OCI-M2 (cell line): ENCODE measurements at regions not wholly inside any gene's neighbourhood (a gene's known extent, or its start where the extent isn't known, plus 50 kb on each side); places are given as distances from the start of the nearest gene placed in this dataset.

Experiments
- DNase-seq: peaks from one replicate; lab custom pipeline; 2025; ENCODE audit not compliant: unreplicated experiment; lab: John Stamatoyannopoulos, UW

DNA sequence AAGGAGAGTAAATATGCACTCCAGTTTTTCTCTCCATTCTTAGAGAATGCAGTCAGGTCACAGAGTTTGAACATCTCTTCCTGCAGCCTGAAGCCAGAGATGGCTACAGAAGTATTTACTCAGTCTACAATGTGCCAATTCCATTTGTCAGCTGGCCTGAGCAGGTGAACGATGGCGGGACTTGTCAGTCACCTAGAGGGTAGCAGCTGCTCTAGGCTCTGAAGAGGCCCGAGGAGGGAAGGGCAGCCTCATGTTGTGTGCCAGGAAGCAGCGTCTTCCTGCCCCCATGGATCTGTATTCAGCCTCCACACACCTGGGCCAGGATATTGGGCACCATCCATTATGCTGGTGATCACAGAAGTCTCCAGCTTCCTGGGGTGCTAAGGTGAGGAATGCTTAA, 316.7 kb upstream of the CHAC2 start:
- DNase-seq, result no peak

DNA sequence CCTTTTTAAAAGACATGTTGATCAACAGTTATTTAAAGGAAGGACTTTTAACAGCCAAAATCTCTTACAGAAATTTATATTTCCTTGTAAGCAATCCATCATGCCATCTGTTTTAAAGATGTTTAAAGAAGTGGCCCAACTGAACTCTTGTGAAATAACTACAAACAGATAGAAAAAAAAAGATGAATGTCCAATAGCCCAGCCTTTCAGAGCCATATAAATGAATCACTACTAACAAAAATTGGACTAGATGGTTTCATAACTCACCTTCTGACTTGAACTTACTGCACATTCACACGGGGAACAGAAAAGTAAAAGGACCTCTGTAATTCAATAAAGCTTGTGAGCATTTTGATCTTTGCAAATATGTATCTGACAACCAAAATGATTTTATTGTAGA, 319.0 kb upstream of the CHAC2 start:
- DNase-seq, result no peak

- no peak for DNase-seq
Observed at GRCh38 chr2:53448086-53448485, 319.5 kb upstream of the CHAC2 start.

GRCh38 chr2:53445383-53446070, 322.1 kb upstream of the CHAC2 start:
- DNase-seq, result no peak

DNA sequence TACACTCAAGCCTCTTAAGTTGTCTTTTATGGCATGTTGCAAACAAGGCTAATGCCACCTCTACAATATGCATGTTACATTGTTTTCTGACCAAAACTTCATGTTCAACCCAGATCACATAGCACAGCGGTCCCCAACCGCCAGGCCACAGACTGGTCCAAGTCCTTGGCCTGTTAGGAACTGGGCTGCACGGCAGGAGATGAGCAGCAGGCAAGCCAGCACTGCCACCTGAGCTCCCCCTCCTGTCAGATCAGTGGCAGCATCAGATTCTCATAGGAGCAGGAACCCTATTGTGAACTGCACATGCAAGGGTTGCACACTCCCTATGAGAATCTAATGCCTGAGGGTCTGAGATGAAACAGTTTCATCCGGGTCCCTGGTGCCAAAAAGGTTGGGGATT, 324.8 kb upstream of the CHAC2 start:
- no peak for DNase-seq

DNA sequence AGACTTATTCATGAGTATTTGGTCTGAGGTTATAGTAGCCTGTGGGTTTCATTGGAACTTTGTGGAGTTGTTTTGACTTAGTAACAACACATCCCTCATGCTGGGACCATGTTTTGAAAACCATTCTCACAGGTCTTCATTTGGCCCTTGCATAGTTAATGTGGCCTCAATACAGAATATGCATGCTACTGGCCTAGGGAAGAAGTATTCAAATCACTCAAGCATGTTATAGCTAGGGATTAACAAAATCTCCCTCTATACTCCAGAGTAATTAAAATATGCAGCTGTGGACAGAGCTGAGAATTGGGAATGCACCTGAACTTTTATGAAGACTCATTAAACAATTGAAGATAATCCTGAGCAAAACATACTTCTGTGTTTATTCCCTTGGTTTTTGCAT, 325.5 kb upstream of the CHAC2 start:
- DNase-seq, result no peak

DNA sequence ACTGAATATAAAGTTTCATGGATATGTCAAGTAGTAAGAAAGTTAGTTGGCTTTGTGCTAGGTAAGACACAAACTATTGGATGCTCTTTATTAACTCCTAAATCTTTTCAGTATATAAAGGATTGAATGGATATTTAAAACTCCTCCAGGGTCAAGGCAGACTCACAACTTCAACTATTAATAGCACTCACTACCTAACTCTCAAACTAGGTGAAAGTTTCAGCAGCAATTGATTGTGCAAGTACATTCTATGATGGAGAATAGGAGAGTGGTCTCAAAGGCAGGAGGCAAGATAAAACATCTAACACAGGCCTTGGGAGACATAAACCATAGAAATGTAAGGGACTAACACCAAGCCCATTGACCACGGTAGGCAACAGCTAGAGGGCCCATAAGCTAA, 328.9 kb upstream of the CHAC2 start:
- no peak for DNase-seq

GRCh38 chr2:53438100-53438499, 329.5 kb upstream of the CHAC2 start:
- DNase-seq, result no peak

GRCh38 chr2:53437371-53437770, 330.2 kb upstream of the CHAC2 start:
- DNase-seq, result no peak

DNA sequence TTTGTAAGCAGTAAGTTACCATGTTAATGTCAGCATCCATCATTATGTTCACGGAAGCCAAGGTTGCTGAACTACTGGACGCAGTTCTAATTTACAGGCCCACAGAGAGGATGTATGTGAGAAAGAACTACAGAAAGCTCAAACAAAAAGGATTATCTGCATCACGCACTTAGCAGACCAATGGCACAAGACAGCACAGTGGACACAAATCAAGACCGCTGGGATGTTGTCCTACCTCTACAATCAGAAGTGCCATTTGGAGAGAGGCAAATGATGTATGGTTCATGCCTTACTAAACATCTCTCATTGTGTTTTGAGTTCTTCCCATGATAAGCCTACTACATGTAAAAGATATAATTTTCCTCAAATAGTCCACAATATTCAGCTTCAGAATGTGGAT, 330.7 kb upstream of the CHAC2 start:
- DNase-seq, result no peak

- DNase-seq, result no peak
Observed at GRCh38 chr2:53435610-53436009, 332.0 kb upstream of the CHAC2 start.

DNA sequence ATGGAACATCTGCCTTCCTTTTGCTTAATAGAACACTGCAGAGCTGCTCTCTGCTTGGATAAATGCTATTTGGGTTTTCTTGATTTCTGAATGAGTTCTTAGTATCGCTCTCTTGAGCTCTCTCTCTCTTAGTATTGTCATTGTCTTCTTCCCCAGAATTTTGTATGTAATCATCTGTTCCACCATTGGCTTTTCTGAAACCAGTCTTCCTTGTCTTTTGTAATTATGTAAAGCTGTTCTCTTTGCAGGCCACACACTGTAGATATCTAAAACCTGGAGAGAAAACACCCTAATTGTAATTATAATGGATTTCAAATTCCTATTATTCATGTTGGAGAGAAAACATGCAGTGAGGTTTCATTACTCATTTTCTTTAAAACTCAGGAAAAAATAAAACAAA, 333.1 kb upstream of the CHAC2 start:
- no peak for DNase-seq

DNA sequence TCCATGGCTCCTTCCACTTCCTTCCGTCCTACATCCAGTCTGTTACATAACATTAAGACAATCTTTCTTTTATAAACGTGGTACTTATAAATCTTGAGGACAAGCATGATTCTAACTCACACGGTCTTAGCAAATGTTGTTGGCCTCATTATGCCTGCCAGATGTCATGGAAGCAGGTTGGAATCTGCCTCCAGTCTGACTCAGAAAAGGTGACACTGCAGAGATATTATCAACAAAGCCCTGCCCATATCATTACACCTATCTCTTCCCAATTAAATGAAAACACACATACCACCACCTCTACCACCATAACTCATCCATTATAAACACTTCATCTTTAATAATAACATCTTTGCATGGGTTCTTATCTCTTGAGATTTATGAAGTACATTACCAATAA, 334.7 kb upstream of the CHAC2 start:
- DNase-seq, result no peak

DNA sequence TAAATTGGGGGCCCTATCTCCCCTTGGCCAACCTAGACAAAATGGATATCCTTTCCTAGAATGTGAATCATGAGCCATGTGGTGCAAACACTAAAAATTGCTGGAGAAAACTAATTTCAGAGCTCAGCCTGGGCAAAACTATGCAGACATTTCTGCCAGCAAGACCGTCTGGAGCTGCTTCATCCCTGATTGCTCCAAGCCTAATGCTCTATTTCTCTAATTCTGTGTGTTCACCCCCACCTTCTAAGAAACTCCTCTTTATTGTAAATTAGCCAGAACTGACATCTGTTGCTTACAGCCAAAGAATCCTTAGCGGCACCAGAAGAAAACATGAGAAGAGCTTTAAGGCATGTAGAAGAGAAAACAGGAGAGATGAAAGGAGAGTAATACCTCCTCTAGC, 337.7 kb upstream of the CHAC2 start:
- DNase-seq, result no peak

GRCh38 chr2:53424902-53425301, 342.7 kb upstream of the CHAC2 start:
- DNase-seq, result no peak

GRCh38 chr2:53423465-53423864, 344.1 kb upstream of the CHAC2 start:
- DNase-seq, result no peak

GRCh38 chr2:53422979-53423378, 344.6 kb upstream of the CHAC2 start:
- DNase-seq, result no peak

- no peak for DNase-seq
Observed at GRCh38 chr2:53417385-53417784, 350.2 kb upstream of the CHAC2 start.

DNA sequence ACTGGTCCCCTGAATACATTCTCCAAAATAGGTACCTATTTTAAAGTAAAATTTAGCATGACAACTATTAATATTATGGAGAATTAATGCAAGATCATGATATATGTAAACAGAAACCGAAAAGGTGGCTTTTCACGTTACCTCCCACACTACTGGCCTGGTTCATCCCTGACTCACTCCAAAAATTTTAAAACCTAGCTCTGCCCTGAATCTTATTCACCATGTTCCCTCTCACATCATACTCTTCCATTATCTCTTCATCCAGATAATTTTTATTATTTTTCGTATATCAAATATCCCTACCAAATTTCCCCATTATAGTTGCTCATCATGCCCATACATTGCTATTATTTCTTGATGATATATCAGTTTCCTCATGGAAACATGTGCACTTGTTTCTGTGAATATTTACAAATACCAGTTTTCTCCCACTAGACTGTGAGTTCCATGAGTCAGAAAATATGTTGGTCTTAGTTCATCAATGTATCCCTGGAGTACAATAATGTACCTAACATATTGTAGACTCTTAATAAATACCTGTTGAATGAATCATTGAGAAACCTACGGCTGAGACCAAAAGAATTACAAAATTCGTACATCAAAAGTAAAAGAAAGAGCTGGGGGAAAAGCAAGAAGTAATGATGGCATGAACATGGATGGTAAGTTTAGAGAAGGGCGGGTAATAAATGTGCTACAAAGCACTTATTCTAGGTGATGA, 360.1 kb upstream of the CHAC2 start:
- DNase-seq, result no peak

DNA sequence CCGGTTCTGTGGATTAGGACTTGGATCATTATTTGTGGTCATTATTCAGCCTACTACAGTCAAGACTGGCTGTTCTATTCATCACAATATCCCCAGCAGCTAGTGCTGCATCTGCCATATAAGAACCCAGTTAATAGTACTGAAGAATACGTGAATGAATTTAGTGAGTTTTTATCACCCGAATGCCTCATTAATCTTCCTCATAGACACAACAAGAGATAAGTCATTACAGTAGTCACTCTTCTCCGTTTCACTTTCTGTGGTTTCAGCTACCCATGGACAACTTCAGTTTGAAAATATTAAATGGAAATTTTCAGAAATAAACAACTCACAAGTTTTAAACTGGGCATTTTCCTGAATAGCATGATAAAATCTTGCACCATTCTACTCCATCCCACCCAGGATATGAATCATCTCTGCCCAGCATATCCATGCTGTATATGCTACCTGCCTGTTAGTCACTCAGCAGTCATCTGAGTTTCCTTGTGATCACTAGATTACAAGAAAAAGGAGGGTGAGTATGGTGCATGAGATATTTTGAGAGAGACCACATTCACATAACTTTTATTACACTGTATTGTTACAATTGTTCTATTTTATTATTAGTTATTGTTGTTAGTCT, 363.7 kb upstream of the CHAC2 start:
- DNase-seq, result no peak

DNA sequence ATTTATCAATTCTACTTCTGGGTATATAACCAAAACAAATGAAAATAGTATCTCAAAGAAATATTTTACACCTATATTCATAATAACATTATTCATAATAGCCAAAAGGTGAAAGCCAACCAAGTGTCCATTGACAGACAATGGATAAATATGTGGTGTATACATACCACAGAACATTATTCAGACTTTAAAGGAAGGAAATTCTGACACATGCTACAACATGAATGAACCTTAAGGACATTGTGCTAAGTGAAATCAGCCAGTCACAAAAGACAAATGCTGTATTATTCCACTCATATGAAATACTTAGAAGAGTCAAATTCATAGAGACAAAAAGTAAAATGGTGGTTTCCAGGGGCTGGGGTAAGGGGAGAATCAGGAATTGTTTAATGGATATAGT, 370.5 kb upstream of the CHAC2 start:
- no peak for DNase-seq

DNA sequence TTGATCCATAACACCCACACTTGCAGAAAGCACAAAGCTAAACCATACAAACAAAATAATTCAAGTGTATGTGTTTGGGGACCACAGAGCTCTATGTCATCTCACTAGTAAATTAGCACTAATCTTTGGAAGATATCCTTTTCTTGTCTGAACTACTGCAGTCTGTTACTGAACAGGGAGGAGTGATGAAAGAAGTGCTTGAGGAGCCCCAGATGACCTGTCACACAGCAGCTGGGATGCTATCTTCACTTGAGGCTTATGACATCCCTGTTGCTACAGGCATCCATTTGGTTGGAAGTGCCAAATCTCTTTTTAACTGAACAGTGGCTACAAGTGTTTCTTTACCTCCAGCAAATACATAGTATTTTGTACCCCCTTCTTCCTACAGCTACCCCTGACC, 386.3 kb upstream of the CHAC2 start:
- no peak for DNase-seq

- DNase-seq, result no peak
Observed at GRCh38 chr2:53379547-53379946, 388.1 kb upstream of the CHAC2 start.
